ENCODE measurements at regions not wholly inside any gene's neighbourhood (a gene's known extent, or its start where the extent isn't known, plus 50 kb on each side); places are given as distances from the start of the nearest gene placed in this dataset.

DNA sequence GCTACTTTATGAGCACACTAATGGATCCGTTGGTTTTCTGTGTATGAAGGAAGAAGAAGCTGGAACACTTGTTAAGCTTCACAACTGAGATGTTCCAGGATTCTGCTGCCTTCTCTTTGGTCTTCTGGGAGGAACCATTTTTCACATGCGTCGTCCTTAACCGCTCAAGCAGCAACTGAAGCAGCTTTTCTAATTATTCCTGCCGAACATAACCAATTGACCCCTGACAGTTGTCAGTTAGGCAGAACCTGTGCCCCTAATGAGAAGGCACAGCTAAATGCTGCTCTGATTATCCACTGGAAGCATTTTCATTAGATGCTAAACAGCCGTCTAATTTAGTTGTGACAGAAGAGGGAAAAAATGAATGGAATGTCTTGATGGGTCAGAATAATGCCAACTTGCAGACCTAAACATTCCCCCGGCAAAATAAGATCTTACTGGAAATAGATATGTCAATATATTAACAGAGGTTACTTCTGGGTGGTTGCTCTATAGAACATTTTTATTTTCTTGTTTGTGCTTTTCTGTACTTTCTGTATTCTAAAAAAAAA lies 85.0 kb upstream of the SMLR1 start:
- H3K4me3 ChIP-seq (ENCODE audit: low read depth, low read length): no peak overlapping the region
- DNase-seq (ENCODE audit: low read depth): no peak

DNA sequence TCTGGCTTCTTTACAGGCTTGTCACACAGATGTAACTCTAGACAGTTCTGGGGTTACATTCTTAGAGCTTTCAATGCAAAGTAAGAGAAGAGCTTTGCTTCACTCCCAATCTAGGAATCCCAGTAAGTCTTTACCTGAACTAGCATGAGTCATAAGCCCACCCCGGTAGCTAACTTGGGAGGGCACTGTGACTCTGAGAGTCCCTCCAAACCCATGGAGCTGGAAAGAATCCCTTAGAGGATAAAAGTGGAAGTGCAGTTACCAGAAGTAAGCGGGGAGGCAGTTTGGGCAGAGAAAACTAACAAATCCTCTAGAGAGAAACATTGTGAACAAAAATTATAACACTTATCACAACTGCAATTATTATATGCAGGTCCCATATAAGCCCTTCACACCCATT lies 84.0 kb upstream of the SMLR1 start:
- DNase-seq (ENCODE audit: low read depth): no peak

DNA sequence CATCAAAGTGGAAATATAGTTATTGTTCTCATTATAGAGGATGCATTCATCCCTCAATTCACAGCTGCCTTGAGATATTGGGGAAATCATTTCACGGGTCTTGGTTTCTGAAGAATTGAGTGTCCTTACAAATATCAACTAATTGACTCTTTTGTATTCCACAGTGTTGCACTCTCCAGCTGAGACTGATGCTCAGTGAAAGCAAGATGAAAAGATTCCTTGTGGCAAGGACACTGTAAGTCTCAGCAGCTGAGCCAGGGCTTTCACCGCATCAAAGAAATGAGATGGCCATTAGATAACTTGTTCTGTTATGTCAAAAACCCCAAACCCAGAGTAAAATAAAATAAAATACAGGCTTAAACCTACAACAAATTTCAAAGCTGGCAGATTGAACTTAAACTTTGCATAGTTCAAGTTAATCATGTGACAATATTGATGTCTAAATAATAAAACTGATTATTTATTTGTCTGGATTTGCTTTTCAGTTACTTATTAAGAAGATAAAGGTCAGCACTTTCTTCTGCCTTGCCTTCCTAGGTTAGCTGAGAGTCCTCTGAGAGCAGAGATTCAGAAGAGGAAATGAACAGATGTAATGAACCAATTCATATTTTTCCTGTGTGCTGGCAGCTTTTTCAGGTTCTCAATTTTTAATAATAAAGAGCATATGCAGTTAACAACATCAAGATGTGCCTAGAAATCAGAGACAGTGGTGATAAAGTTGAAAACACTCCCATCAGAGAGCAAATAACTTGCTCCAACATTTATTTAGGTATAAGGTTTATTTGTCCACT lies 82.4 kb upstream of the SMLR1 start:
- DNase-seq (ENCODE audit: low read depth): no peak
- no peak overlapping the region for H3K4me3 ChIP-seq (ENCODE audit: low read depth, low read length)

More for the DNA sequence above, 84.0 kb upstream of the SMLR1 start:
- no peak overlapping the region for H3K4me3 ChIP-seq (ENCODE audit: low read depth, low read length)

DNA sequence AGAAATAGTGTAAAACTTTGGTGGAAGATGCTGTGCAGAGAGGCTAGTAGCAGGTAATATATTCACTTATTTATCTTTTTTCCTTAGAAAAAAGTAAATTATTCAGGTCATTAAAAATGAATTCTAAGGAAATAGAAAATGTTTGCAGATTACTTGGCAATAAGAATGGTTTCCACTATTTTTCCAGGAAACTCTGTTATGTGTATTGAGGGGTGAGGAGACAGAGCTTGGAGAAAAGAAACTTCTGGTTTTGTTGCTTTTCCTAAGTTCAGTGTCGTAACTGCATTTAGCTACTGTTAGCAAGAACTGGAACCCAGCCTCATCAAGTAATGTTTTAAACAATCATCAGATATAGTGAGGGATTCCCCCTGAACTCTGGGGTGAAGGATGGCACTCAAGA lies 79.2 kb upstream of the SMLR1 start:
- no peak for DNase-seq (ENCODE audit: low read depth)
- H3K4me3 ChIP-seq (ENCODE audit: low read depth, low read length): no peak overlapping the region

DNA sequence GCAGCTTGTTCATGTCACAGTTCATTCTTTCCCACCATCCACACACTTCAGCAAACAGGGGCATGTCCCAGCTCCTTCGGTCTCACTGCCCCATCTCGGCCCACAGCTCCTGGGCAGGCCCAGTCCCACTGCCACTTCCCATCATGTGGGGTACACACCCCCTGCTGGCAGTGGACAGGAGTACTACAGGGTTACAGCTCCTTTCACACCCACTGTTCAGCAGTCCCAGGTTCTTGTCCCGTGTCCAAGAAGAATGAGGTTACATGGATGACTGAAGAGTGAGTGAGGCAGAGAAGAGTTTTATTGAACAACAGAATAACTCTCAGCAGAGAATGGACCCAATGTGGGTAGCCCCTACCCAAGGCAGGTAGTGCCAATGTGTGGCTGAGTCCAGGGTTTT lies 77.8 kb upstream of the SMLR1 start:
- DNase-seq (ENCODE audit: low read depth): no peak
- H3K4me3 ChIP-seq (ENCODE audit: low read depth, low read length): no peak overlapping the region

DNA sequence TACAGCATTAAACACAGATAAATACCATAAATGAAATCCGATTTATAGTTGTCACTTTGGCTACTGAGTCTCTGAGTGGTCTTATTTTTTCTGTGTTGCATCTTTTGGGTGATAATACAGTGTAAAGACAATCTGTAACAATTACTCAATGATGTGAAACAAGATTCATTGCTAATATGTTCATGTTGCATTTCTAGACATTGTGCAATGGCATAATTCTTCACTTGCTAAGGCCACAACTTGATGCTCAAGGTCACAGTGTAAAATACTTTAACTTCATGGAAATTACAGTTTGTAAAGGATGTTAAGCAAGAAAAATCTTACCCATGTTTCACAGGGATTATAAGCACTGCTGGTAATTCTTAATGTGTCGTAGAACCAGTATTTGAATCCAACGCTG lies 74.9 kb upstream of the SMLR1 start:
- no peak overlapping the region for H3K4me3 ChIP-seq (ENCODE audit: low read depth, low read length)
- peak; percentile 28 for DNase-seq (ENCODE audit: low read depth)

DNA sequence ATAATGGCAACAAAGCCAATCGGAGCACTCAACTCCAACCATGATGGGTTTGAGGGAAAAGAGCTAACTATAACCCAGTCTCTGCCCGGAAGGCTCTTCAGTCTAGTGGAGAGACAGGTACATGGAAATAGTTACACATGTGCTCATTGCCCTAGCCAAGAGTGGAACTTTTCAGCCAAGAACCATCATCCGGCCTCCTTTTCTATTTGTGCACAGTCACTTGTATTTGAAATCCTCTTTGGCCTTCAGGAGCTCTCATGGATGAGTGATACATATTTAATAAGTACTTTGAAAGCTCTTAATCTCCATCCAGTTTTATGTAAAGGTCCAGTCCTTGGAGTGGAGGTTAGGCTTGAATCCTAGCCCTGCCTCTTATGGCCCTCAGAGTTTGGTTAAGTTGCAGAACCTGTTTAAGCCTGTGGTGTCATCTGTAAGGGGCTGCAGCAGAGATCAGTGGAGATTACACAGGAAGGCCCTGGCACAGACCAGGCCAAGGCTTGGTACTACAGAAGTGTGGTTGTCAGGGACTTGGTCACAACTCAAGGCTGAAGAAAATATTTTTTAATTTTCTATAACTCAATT lies 72.3 kb upstream of the SMLR1 start:
- no peak overlapping the region for H3K4me3 ChIP-seq (ENCODE audit: low read depth, low read length)
- DNase-seq (ENCODE audit: low read depth): no peak

DNA sequence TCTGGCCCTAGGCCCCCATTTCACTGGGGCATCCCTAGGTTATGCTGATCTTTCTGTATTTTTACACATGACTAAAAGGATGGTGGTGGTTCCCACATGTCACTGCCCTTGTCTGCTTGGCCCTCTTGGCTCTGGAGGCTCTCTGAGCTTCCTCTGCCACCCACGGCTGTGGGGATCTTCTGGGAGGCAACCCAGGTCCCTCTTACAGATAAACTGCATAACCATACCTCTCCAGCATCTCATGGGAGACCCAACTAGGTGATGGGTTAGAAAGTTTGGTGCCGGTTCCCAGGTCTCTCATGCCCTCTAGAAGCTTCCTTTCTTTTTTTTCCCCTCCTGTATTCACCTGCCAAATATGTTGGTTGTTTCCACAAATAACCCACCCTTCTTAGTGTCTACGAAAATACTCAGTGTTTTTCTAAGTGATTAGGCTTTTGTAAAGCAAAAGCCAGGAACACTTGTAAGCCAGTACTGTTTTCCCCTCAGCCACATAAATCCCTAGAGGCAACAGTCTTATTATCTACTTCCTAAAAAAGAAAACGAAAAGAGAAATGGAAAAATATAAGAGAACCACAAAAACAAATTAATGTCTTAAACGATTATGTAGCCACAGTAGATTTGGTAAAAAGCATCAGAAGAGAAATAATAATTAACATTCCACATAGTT lies 71.7 kb upstream of the SMLR1 start:
- H3K4me3 ChIP-seq (ENCODE audit: low read depth, low read length): no peak overlapping the region
- no peak for DNase-seq (ENCODE audit: low read depth)

DNA sequence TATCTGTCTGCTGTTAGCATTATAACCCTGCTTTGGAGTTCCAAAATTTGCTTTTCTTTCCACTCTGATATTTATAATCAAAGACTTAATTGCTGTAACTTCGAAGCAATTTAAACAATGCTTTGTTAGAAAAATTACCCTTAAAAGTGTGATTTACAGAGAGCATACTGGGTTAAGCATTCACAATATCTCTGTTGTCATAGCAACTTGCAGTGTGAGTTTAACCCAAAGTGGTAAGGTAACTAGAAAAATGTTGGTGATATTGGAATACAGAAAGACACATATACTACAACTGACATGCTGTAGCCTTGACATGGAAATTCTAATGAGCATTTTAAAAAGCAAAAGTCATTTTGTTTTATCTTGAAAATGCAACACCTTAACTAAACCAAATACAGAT lies 70.4 kb upstream of the SMLR1 start:
- no peak overlapping the region for H3K4me3 ChIP-seq (ENCODE audit: low read depth, low read length)
- no peak for DNase-seq (ENCODE audit: low read depth)

DNA sequence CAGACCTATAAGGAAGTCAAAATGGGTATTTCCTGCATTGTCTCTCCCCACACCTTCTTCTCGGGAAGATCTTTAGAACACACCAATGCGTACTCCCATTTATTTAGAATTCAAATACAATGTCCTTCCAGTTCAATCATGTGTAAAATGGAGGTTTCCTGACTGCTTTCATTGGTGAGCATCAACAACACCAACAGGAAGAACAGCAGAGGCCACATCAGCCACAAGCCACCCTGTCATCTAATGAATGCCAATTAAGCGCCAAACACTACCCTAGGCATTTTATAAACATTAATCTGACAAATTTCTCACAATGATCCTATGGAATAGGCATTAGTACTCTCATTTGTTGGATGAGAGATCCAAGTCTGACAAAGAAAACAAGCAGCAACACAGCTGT lies 68.4 kb upstream of the SMLR1 start:
- DNase-seq (ENCODE audit: low read depth): no peak
- no peak overlapping the region for H3K4me3 ChIP-seq (ENCODE audit: low read depth, low read length)

DNA sequence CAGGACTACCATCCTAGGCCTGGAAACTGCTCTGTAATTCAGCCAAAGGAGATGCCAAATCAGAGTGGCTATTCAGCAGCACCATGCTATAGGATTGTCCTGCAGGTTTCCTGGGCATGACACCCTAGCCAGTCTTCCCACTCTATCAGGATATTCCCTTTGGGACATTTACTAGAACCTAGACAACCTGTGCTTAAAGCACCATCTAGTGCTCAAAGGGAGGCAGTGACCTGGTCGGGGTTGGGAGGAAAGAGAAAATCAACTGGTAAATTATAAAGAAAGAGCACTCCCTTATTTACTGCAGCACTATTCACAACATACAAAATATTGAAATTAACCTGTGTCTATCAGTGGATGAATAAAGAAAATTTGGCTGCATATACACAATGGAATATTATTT lies 67.2 kb upstream of the SMLR1 start:
- H3K4me3 ChIP-seq (ENCODE audit: low read depth, low read length): no peak overlapping the region
- DNase-seq (ENCODE audit: low read depth): no peak

DNA sequence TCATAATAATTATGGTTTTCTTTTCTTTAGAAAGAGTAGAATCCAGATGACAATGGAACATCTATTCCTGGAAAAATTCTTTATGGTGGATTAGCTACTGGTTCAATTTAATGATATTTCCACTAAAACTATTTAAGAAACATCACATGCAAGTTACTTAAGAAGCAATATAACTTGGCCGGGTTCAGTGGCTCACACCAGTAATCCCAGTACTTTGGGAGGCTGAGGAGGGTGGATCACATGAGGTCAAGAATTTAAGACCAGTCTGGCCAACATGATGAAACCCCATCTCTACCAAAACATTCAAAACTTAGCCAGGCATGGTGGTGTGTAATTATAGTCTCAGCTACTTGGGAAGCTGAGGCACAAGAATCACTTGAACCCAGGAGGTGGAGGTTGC lies 65.9 kb upstream of the SMLR1 start:
- H3K4me3 ChIP-seq (ENCODE audit: low read depth, low read length): no peak overlapping the region
- no peak for DNase-seq (ENCODE audit: low read depth)

DNA sequence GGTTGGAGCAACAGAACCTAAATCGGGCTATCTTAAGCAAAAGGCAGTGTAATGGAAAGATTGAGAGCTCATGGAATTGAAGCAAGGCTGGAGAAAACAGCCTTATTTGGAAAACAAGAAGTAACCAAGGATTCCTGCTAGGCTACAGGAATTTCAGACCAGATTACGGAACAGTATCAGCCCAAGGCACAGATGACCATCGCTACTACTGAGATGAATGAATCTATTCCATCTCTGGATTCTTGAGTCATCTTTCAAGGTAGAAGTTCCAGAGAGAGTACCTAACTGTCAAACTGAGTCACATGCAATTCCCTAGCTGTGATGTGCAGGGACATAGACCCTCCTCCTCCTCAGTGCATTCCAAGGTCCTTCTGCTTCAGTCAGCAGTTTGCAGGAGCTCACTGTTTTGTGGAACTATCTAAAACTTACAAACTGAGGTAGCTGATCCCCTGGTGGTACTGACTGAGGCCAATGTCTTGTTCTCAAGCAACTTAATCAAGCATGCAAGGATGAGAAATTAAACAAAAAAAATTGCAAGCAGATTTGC lies 62.0 kb upstream of the SMLR1 start:
- no peak overlapping the region for H3K4me3 ChIP-seq (ENCODE audit: low read depth, low read length)
- DNase-seq (ENCODE audit: low read depth): no peak

DNA sequence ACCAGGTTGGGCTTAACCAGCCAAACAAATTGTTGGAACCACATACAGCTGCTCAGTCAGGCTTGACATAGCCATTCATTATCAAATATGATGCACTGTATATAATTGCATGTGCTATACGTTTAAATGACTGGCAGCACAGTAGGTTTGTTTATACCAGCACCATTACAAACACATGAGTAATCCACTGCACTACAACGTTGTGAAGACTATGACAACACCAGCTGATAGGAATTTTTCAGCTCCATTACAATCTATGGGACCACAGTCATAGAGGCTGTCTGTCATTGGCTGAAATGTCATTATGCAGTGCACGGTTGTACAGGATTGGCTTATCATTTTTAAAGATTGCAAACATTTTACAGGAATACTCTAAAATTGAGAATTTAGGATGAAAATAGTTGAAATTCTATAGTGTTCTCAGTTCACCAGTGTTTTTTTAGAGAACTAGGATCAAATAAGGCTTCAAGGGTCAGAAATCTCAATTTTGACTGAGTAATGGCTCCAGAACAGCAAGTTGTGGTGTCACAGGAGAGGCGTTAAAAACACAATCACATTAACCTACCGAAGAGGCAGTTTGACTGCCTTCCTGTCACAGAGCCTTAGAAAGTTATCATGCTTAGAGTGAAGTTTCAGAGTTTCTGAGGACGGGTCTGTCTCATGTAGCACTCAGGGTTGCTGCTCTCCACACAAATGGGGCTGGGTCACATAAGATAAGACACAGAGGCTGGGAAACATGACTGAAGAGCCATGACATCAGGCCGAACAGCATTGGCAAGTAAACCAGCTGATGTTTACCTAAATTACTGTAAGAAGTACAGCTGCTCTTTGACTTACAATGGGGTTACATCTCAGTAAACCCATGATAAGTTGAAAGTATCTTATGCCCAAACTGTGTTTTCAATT lies 60.7 kb upstream of the SMLR1 start:
- DNase-seq (ENCODE audit: low read depth): no peak
- H3K4me3 ChIP-seq (ENCODE audit: low read depth, low read length): no peak overlapping the region

DNA sequence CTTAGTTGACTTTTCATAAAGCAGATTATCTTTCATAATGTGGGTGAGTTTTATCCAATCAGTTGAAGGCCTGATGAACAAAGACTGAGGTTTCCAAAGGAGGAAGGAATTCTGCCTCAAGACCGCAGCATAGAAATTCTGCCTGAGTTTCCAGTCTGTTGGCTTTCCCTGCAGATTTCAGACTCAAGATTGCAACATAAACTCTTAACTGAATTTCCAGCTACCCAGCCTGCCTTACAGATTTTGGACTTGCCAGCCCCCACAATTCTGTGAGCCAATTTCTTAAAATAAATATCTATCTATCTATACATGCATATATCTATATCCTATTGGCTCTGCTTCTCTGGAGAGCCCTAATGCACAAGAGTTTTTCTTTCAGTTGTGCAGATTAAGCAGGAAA lies 57.3 kb upstream of the SMLR1 start:
- DNase-seq (ENCODE audit: low read depth): no peak
- no peak overlapping the region for H3K4me3 ChIP-seq (ENCODE audit: low read depth, low read length)

DNA sequence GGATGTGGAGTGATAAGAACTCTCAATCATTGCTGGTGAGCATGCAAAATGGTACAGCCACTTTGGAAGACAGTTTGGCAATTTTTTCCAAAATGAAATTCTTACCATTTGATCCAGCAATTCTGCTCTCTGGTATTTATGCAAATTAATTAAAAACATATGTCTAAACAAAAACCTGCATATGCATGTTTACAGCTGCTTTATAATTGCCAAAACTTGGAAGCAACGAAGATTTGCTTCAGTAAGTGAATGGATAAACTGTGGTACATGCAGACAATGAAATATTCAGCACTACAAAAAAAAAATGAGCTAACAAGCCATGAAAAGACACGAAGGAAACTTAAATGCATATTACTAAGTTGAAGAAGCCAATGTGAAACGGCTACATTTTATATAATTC lies 55.5 kb upstream of the SMLR1 start:
- DNase-seq (ENCODE audit: low read depth): no peak
- no peak overlapping the region for H3K4me3 ChIP-seq (ENCODE audit: low read depth, low read length)

DNA sequence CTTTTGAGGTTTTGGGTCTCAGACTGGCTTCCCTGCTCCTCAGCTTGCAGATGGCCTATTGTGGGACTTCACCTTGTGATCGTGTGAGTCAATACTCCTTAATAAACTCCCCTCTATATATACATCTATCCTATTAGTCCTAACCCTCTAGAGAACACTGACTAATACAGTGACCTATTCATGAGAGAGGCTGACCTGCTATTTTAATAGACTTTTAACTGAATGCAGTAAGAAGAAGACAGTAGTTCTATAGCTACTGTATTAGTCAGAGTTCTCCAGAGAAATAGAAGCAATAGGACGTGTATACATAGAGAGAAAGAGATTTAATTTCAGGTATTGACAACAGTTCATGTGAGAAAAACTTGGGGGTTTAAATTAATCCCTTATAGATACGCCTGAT lies 53.3 kb upstream of the SMLR1 start:
- H3K4me3 ChIP-seq (ENCODE audit: low read depth, low read length): no peak overlapping the region
- DNase-seq (ENCODE audit: low read depth): no peak

DNA sequence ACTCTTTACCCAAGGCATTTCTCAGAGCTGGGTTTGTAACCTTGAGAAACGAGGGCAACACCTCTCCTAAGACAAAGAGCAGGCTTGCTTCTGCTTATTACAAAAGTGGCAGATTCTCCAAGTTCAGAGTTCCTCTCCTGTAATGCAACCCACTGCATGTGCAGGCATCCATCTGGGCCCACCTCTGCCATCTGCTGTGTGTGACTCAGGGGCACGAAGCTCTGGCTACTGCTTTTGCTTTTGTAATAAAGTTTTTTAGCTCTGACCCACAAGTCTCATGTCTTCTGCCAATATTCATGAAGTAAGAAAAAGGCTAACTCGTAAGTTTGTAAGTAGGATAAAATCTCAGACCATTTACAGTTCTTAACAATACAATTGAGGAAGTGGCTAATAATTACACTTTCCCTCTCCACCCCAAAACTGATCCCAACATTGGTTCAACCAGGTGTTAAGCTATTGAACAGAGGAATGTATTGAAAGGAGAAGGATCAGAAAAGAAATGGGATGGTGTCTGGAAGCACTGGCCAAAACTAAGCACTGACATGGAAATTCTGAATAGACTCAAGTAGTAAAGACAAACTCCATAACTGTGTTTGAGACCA lies 51.7 kb upstream of the SMLR1 start:
- no peak for DNase-seq (ENCODE audit: low read depth)
- H3K4me3 ChIP-seq (ENCODE audit: low read depth, low read length): no peak overlapping the region

DNA sequence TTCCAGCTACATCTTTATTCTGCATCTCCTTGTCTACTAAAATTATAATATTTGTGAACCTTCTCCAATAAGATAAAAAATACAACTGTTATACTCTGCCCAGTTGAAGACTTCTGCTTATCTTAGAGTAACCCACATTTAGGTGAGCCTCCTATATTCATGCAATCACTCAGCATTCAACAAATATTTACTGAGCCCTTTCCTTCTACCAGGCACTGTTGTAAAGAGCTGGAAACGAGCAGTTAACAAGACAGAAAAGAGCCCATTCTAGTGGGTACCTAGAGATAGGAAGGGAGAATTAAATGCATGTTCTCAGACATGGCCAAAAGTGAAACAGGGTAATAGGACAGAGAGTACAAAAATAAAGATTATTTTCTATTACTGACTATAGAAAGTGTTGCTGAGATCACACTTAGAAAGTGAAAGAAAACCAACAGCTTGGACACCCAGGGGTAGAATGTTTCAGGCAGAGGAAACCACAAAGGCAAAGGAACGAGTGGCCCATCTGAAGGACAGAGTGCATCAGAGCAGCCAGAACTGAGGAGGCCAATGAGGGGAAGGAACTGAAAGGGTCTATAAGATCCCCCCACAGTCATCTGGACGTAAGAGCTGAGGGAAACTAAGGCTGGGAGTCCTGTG lies 50.8 kb upstream of the SMLR1 start:
- no peak for DNase-seq (ENCODE audit: low read depth)
- no peak overlapping the region for H3K4me3 ChIP-seq (ENCODE audit: low read depth, low read length)

Data from skeletal muscle cell (primary cell).